CD4-positive, alpha-beta T cell (primary cell): ENCODE measurements at regions not wholly inside any gene's neighbourhood (a gene's known extent, or its start where the extent isn't known, plus 50 kb on each side); places are given as distances from the start of the nearest gene placed in this dataset.

Experiments used
- ATAC-seq: fragments of 200-7000 bp; cut with Tn5 transposase; one replicate; pipeline ENCODE4 v1.10.0; 2022; ENCODE audit warnings: mild to moderate bottlenecking; ENCODE audit not compliant: poor library complexity
- CTCF ChIA-PET: fragments of 350-600 bp; sonication (Branson Sonifier 250); formaldehyde crosslinking; loops from one replicate; lab custom pipeline; 2021; ENCODE audit warnings: antibody characterized with exemption, inconsistent platforms; lab: Charles Lee
- POLR2A ChIA-PET: fragments of 350-600 bp; sonication (Branson Sonifier 250); formaldehyde crosslinking; loops from one replicate; lab custom pipeline; 2021; ENCODE audit warnings: antibody characterized with exemption, inconsistent platforms; lab: Charles Lee
- DNase-seq, 14 experiments: peaks; one replicate each; pipeline ENCODE4 v3.0.0-alpha.2; 2013 to 2020; ENCODE audit warnings: mixed read lengths in 2 of 14
- H3K27ac ChIP-seq, 2 donors: one replicate each; pipeline versions ENCODE4 v1.5.1 to v1.7.0; 2013; ENCODE audit warnings: low read length in 2 of 2, low read depth in 1 of 2, mild to moderate bottlenecking in 1 of 2
- H3K27me3 ChIP-seq, 2 experiments: 1 replicate in 1 of 2; 2 replicates in 1 of 2; pipeline versions ENCODE4 v1.6.1 to v1.7.0; 2013; ENCODE audit warnings: low read length in 2 of 2, control low read depth in 1 of 2, mild to moderate bottlenecking in 1 of 2, moderate library complexity in 1 of 2; ENCODE audit not compliant: insufficient read depth in 2 of 2, control insufficient read depth in 1 of 2
- H3K36me3 ChIP-seq: one replicate; pipeline ENCODE4 v1.6.1; 2013; ENCODE audit warnings: low read length, control low read depth; ENCODE audit not compliant: insufficient read depth
- H3K4me1 ChIP-seq: one replicate; pipeline ENCODE4 v1.6.1; 2013; ENCODE audit warnings: low read length, control low read depth; ENCODE audit not compliant: insufficient read depth
- H3K4me3 ChIP-seq: one replicate; pipeline ENCODE4 v1.5.1; 2013; ENCODE audit warnings: mild to moderate bottlenecking, low read length, moderate library complexity
- H3K9me3 ChIP-seq, 2 experiments: 1 replicate in 1 of 2; 2 replicates in 1 of 2; pipeline versions ENCODE4 v1.6.1 to v1.7.0; 2013; ENCODE audit warnings: low read length in 2 of 2, mild to moderate bottlenecking in 2 of 2, control low read depth in 1 of 2, moderate library complexity in 1 of 2; ENCODE audit not compliant: control insufficient read depth in 1 of 2, insufficient read depth in 1 of 2
- H3K27ac Mint-ChIP-seq: one replicate; pipeline ENCODE4 v1.8.0; 2020; ENCODE audit warnings: mixed read lengths
- H3K27me3 Mint-ChIP-seq: one replicate; pipeline ENCODE4 v1.8.0; 2021; ENCODE audit warnings: mixed read lengths
- H3K36me3 Mint-ChIP-seq: one replicate; pipeline ENCODE4 v1.8.0; 2021; ENCODE audit warnings: low read depth, mixed read lengths
- H3K4me1 Mint-ChIP-seq: one replicate; pipeline ENCODE4 v1.8.0; 2021; ENCODE audit warnings: low read depth, mixed read lengths
- H3K4me3 Mint-ChIP-seq: one replicate; pipeline ENCODE4 v1.8.0; 2020; ENCODE audit warnings: mild to moderate bottlenecking, mixed read lengths
- H3K9me3 Mint-ChIP-seq: one replicate; pipeline ENCODE4 v1.8.0; 2020; ENCODE audit warnings: mixed read lengths
- intact Hi-C, 2 experiments: fragments of 100-400 bp; cut with DNase I in 1 of 2; cut with micrococcal nuclease in 1 of 2; formaldehyde crosslinking; loops; one replicate each; pipeline versions ENCODE4 v1.15.1 to v1.9.0; 2023 to 2025; cut with DNase I, micrococcal nuclease
- TF ChIP-seq, protein P1 (sequence below): fragments of 200-600 bp; IDR thresholded peaks from one replicate; pipeline ENCODE4 v1.8.0; 2022; ENCODE audit warnings: antibody characterized with exemption, mild to moderate bottlenecking

DNA sequence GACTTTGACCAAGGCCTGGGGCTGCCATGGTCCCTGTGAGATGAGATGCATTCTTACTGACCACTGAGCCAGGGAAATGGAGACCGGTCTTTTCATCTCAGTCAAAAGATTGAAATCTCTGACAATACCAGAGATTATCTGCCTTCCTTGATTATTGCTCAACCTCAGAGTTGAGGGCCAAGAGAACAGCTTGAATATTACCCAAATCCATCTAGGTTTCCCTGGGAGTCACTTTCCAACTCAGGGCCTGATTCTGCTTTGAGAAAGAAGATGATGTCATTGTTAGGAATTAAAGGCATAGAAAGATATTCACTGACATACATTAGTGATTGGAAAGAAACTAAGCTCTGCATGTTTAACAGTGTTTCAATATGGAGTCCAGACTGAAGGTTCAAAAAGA is 515.9 kb upstream of the TBX3 start:
- peaks cover 0 to 4% of the 10 kb centered on the region in 2 experiments for H3K9me3 ChIP-seq
- ATAC-seq = no peak
- Mint-ChIP-seq H3K27ac (no peak overlapping the region), H3K4me3 (no peak overlapping the region), H3K36me3 (no peaks in the 10 kb centered on the region), H3K9me3 (peaks cover 4% of the 10 kb centered on the region), H3K27me3 (no peaks in the 10 kb centered on the region), H3K4me1 (no peaks in the 10 kb centered on the region)
- no peak overlapping the region for H3K4me3 ChIP-seq
- ChIA-PET POLR2A (no interaction called here), CTCF (no interaction called here)
- no peak overlapping the region for H3K27ac ChIP-seq
- no peak for DNase-seq
- H3K27me3 ChIP-seq = no peaks in the 10 kb centered on the region
- H3K4me1 ChIP-seq = no peaks in the 10 kb centered on the region
- intact Hi-C loops = no loop called here
- TF ChIP-seq, protein P1, sequence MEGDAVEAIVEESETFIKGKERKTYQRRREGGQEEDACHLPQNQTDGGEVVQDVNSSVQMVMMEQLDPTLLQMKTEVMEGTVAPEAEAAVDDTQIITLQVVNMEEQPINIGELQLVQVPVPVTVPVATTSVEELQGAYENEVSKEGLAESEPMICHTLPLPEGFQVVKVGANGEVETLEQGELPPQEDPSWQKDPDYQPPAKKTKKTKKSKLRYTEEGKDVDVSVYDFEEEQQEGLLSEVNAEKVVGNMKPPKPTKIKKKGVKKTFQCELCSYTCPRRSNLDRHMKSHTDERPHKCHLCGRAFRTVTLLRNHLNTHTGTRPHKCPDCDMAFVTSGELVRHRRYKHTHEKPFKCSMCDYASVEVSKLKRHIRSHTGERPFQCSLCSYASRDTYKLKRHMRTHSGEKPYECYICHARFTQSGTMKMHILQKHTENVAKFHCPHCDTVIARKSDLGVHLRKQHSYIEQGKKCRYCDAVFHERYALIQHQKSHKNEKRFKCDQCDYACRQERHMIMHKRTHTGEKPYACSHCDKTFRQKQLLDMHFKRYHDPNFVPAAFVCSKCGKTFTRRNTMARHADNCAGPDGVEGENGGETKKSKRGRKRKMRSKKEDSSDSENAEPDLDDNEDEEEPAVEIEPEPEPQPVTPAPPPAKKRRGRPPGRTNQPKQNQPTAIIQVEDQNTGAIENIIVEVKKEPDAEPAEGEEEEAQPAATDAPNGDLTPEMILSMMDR = no peak
- H3K36me3 ChIP-seq = no peaks in the 10 kb centered on the region

DNA sequence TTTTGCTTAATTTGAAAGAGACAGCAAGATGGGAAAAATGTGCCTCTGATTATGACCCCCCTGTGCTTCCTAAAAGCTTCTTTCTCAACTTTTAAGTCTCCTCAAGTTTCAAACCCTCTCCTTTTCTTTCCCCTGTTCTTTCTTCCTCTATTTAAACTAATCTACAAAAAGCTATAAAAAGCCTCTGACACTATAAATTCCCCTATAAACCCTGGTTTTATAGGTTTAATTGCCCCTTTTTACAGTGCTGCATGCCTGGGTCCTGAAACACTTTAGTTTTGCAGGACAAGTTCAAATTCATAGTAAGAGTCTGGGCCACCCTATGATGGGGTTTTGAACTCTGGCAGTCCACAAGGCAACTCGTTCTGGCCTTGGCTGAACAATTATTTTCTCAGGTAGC is 510.9 kb upstream of the TBX3 start:
- ATAC-seq (no peak), DNase-seq (no peak)
- no peak overlapping the region for H3K4me3 ChIP-seq
- Mint-ChIP-seq H3K27me3 (no peaks in the 10 kb centered on the region), H3K27ac (no peak overlapping the region), H3K4me3 (no peak overlapping the region), H3K9me3 (peaks cover 8% of the 10 kb centered on the region), H3K4me1 (no peaks in the 10 kb centered on the region), H3K36me3 (no peaks in the 10 kb centered on the region)
- peaks cover 0 to 9% of the 10 kb centered on the region in 2 experiments for H3K9me3 ChIP-seq
- intact Hi-C loops = no loop called here
- no peak overlapping the region for H3K27ac ChIP-seq
- TF ChIP-seq, protein P1 = no peak
- no peaks in the 10 kb centered on the region for H3K27me3 ChIP-seq
- ChIA-PET POLR2A (no interaction called here), CTCF (no interaction called here)
- H3K36me3 ChIP-seq = no peaks in the 10 kb centered on the region
- no peaks in the 10 kb centered on the region for H3K4me1 ChIP-seq

DNA sequence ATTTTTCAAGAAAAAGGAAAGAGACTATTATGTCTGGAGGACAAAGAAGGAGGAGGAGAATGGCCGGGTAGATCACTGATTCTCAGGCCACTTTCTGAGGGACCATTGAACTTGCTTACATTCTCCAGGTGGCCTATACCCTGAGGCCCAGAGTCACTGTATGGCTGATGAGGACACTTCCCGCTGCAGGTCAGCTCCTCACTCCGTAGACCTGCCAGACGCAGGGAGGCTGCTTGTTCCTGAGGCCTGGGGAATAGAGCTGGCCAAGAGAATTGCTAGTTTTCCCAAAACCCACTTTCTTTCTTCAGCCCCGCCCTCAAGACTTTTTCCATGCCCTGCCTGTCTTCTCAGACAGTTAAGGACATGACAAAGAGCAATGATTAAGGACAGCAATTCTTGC is 510.5 kb upstream of the TBX3 start:
- Histone ChIP-seq H3K27ac (no peak overlapping the region), H3K27me3 (no peaks in the 10 kb centered on the region), H3K4me3 (no peak overlapping the region), H3K4me1 (no peaks in the 10 kb centered on the region), H3K36me3 (no peaks in the 10 kb centered on the region), H3K9me3 (peaks cover 0 to 9% of the 10 kb centered on the region in 2 experiments)
- POLR2A ChIA-PET = no interaction called here
- H3K27me3 Mint-ChIP-seq = no peaks in the 10 kb centered on the region
- intact Hi-C loops = no loop called here
- CTCF ChIA-PET = no interaction called here
- no peak overlapping the region for H3K4me3 Mint-ChIP-seq
- TF ChIP-seq, protein P1 = no peak
- DNase-seq (no peak), ATAC-seq (no peak)
- H3K36me3 Mint-ChIP-seq = no peaks in the 10 kb centered on the region
- no peak overlapping the region for H3K27ac Mint-ChIP-seq
- H3K4me1 Mint-ChIP-seq = no peaks in the 10 kb centered on the region
- peaks cover 8% of the 10 kb centered on the region for H3K9me3 Mint-ChIP-seq
